ENCODE measurements at regions not wholly inside any gene's neighbourhood (a gene's known extent, or its start where the extent isn't known, plus 50 kb on each side); places are given as distances from the start of the nearest gene placed in this dataset.

GRCh38 chr6:167654389-167654788 is 172.3 kb upstream of the AFDN start:
- TF ChIP-seq, protein P1, sequence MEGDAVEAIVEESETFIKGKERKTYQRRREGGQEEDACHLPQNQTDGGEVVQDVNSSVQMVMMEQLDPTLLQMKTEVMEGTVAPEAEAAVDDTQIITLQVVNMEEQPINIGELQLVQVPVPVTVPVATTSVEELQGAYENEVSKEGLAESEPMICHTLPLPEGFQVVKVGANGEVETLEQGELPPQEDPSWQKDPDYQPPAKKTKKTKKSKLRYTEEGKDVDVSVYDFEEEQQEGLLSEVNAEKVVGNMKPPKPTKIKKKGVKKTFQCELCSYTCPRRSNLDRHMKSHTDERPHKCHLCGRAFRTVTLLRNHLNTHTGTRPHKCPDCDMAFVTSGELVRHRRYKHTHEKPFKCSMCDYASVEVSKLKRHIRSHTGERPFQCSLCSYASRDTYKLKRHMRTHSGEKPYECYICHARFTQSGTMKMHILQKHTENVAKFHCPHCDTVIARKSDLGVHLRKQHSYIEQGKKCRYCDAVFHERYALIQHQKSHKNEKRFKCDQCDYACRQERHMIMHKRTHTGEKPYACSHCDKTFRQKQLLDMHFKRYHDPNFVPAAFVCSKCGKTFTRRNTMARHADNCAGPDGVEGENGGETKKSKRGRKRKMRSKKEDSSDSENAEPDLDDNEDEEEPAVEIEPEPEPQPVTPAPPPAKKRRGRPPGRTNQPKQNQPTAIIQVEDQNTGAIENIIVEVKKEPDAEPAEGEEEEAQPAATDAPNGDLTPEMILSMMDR (IDR thresholded peaks at IDR 0.05) = no peak
- TF ChIP-seq POLR2A (IDR thresholded peaks at IDR 0.05) = no peak

All from lower leg skin (tissue), 3 donors.